Liver (tissue), 3 donors: ENCODE measurements at regions not wholly inside any gene's neighbourhood (a gene's known extent, or its start where the extent isn't known, plus 50 kb on each side); places are given as distances from the start of the nearest gene placed in this dataset.

ENCODE experiments used
- MAX ChIP-seq: IDR thresholded peaks from 2 replicates; pipeline ENCODE4 v1.6.1; 2016; ENCODE audit warnings: antibody characterized with exemption
- RAD21 ChIP-seq, 2 donors: IDR thresholded peaks; 2 replicates each; pipeline ENCODE4 v1.6.1; 2016; ENCODE audit warnings: antibody characterized with exemption in 2 of 2, mild to moderate bottlenecking in 2 of 2
- REST ChIP-seq: IDR thresholded peaks from 2 replicates; pipeline ENCODE4 v1.6.1; 2016; ENCODE audit warnings: antibody characterized with exemption, mild to moderate bottlenecking
- RXRA ChIP-seq, 2 donors: IDR thresholded peaks; 2 replicates each; pipeline ENCODE4 v1.6.1; 2017 to 2018; ENCODE audit warnings: antibody characterized with exemption in 2 of 2, mild to moderate bottlenecking in 1 of 2
- SP1 ChIP-seq: IDR thresholded peaks from 2 replicates; pipeline ENCODE4 v1.6.1; 2018; ENCODE audit warnings: antibody characterized with exemption, mild to moderate bottlenecking
- TAF1 ChIP-seq: conservative IDR thresholded peaks from 2 replicates; pipeline ENCODE4 v1.6.1; 2016; ENCODE audit warnings: antibody characterized with exemption, mild to moderate bottlenecking
- TF ChIP-seq, protein P1 (sequence below): fragments of 150-350 bp; IDR thresholded peaks from 2 replicates; pipeline ENCODE4 v1.5.1; 2017; ENCODE audit warnings: improper control_type of control experiment, low read depth, low read length; ENCODE audit not compliant: missing input control
- donor health status: healthy.
- donor health status: healthy.

GRCh38 chr1:114037631-114037890 lies 58.3 kb downstream of the OLFML3 start:
- TF ChIP-seq, protein P1, sequence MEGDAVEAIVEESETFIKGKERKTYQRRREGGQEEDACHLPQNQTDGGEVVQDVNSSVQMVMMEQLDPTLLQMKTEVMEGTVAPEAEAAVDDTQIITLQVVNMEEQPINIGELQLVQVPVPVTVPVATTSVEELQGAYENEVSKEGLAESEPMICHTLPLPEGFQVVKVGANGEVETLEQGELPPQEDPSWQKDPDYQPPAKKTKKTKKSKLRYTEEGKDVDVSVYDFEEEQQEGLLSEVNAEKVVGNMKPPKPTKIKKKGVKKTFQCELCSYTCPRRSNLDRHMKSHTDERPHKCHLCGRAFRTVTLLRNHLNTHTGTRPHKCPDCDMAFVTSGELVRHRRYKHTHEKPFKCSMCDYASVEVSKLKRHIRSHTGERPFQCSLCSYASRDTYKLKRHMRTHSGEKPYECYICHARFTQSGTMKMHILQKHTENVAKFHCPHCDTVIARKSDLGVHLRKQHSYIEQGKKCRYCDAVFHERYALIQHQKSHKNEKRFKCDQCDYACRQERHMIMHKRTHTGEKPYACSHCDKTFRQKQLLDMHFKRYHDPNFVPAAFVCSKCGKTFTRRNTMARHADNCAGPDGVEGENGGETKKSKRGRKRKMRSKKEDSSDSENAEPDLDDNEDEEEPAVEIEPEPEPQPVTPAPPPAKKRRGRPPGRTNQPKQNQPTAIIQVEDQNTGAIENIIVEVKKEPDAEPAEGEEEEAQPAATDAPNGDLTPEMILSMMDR: no peak
- no peak for TF ChIP-seq MAX
- TF ChIP-seq SP1: no peak
- no peak for TF ChIP-seq RAD21 (IDR thresholded peaks at IDR 0.05)
- no peak for TF ChIP-seq RXRA (IDR thresholded peaks at IDR 0.05)
- no peak for TF ChIP-seq REST
- no peak for TF ChIP-seq TAF1
